Testis (tissue), 2 donors: ENCODE measurements at regions not wholly inside any gene's neighbourhood (a gene's known extent, or its start where the extent isn't known, plus 50 kb on each side); places are given as distances from the start of the nearest gene placed in this dataset.

Source experiments
- POLR2A ChIP-seq: fragments of 450-650 bp; IDR thresholded peaks from one replicate; pipeline ENCODE4 v1.6.1; 2017; ENCODE audit warnings: antibody characterized with exemption, mild to moderate bottlenecking, moderate library complexity
- TF ChIP-seq, protein P1 (sequence below), 3 experiments: fragments of 450-650 bp in 2 of 3; fragments of 200-600 bp in 1 of 3; sonication (generic) in 1 of 3; IDR thresholded peaks; one replicate each; pipeline ENCODE4 v1.5.1; 2016 to 2019; ENCODE audit warnings: antibody characterized with exemption in 3 of 3, mild to moderate bottlenecking in 2 of 3, moderate library complexity in 1 of 3

DNA sequence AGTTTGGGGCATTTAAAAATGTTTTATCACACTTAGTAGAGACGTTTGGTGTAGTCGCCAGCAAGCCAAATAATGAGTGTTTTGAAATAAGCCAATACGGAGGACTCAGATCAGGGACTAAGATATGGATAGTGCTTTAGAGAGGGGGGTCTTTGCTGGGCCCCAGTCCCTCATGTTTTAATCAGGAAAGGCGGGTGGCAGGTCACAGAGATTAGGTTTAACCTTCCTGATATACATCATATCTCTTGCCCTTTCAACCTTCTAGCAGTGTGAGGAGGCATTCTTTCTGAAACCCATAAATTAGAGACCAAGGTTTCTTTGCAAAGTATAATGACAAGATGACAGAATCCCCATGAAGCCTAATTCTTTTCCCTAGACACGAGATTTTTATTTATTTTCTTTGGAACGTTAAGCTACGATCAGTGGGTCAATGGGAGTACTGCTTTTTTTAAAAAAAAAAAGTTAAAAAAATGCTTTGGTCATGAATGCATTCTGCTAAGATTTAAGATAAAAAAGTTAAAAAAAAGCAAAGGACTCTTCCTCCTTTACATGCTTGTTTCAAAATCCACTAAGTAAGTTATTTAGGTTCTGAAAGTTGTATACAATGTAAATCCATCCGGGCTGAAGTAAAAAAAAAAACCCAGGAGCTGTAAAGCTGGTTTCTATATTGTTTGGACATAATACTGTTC lies 572.1 kb upstream of the SALL1 start:
- TF ChIP-seq, protein P1, sequence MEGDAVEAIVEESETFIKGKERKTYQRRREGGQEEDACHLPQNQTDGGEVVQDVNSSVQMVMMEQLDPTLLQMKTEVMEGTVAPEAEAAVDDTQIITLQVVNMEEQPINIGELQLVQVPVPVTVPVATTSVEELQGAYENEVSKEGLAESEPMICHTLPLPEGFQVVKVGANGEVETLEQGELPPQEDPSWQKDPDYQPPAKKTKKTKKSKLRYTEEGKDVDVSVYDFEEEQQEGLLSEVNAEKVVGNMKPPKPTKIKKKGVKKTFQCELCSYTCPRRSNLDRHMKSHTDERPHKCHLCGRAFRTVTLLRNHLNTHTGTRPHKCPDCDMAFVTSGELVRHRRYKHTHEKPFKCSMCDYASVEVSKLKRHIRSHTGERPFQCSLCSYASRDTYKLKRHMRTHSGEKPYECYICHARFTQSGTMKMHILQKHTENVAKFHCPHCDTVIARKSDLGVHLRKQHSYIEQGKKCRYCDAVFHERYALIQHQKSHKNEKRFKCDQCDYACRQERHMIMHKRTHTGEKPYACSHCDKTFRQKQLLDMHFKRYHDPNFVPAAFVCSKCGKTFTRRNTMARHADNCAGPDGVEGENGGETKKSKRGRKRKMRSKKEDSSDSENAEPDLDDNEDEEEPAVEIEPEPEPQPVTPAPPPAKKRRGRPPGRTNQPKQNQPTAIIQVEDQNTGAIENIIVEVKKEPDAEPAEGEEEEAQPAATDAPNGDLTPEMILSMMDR (IDR thresholded peaks at IDR 0.05): no peak
- TF ChIP-seq POLR2A: no peak
